ENCODE measurements at regions not wholly inside any gene's neighbourhood (a gene's known extent, or its start where the extent isn't known, plus 50 kb on each side); places are given as distances from the start of the nearest gene placed in this dataset.
A peak's percentile ranks its signal among the peaks of the same experiment; 100 is the strongest.

DNA sequence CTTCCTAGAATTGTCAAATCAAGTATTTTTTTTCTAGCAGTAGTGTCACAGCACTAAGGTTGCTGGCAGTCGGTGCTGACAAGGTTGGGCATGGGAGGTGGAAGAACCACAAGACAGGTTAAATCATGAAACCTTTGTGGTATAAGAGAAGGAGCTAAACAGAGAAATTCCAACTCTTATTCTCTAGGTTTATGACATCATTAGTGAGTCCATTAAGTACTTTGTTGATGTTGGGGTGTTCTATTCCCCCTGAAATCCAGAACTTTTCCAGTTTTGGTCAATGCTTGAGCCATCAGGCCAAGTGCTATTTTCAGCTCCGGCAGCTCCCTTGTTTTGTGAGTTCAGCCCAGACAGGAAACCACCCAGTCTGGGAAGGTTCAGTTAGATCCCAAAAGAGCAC, 206.0 kb upstream of the SOX9 start:
- TF ChIP-seq, protein P1, sequence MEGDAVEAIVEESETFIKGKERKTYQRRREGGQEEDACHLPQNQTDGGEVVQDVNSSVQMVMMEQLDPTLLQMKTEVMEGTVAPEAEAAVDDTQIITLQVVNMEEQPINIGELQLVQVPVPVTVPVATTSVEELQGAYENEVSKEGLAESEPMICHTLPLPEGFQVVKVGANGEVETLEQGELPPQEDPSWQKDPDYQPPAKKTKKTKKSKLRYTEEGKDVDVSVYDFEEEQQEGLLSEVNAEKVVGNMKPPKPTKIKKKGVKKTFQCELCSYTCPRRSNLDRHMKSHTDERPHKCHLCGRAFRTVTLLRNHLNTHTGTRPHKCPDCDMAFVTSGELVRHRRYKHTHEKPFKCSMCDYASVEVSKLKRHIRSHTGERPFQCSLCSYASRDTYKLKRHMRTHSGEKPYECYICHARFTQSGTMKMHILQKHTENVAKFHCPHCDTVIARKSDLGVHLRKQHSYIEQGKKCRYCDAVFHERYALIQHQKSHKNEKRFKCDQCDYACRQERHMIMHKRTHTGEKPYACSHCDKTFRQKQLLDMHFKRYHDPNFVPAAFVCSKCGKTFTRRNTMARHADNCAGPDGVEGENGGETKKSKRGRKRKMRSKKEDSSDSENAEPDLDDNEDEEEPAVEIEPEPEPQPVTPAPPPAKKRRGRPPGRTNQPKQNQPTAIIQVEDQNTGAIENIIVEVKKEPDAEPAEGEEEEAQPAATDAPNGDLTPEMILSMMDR (IDR thresholded peaks at IDR 0.05; ENCODE audit: low read depth, low read length, missing control alignments): no peak
- no peak for DNase-seq (ENCODE audit: low read depth)
- H3K4me3 ChIP-seq (ENCODE audit: low read depth, low read length): no peak overlapping the region
- in situ Hi-C loops (cut with HindIII; ENCODE audit: low sequenced_read_pairs): no loop called here

DNA sequence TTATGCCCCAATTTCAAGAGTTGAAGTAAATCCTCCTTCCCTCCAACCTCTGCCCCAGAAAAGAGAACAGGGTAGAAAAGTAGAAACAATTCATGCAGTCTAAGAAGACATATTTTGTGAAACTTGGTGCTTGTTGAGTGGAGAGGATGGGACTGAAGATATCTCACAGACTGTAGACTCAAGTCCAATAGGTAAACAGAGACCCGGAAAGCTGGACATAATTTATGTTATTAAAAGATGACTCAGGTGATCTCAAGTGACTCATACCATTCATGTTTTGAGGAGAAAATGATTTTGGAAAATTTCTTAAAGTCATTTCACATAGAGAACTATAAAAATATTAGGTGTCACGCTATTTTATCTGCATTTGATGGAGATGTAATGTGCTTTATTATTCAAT, 203.1 kb upstream of the SOX9 start:
- no peak for DNase-seq (ENCODE audit: low read depth)
- TF ChIP-seq, protein P1 (IDR thresholded peaks at IDR 0.05; ENCODE audit: low read depth, low read length, missing control alignments): no peak
- no peak overlapping the region for H3K4me3 ChIP-seq (ENCODE audit: low read depth, low read length)
- in situ Hi-C loops (cut with HindIII; ENCODE audit: low sequenced_read_pairs): no loop called here

DNA sequence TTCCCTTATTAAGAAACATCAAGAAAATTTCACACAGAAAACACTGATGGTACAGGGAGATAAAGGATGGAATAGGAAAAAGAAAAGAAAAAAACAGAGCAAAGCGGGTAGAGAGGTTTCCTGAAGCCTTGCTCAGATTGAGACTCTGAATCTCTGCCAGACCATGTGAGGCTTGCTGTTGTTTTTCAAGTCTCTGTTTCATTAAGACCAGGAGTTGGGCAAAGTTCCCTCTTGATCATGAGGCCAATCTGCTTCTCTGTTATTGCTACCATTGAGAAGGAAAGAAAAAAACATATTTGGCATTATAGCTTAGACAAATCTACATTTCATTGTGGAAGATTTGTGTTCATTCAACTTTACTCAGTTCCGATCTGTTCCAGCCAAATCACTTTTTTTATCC, 201.6 kb upstream of the SOX9 start:
- TF ChIP-seq, protein P1 (IDR thresholded peaks at IDR 0.05; ENCODE audit: low read depth, low read length, missing control alignments): no peak
- in situ Hi-C loops (cut with HindIII; ENCODE audit: low sequenced_read_pairs): no loop called here
- DNase-seq (ENCODE audit: low read depth): no peak
- no peak overlapping the region for H3K4me3 ChIP-seq (ENCODE audit: low read depth, low read length)

DNA sequence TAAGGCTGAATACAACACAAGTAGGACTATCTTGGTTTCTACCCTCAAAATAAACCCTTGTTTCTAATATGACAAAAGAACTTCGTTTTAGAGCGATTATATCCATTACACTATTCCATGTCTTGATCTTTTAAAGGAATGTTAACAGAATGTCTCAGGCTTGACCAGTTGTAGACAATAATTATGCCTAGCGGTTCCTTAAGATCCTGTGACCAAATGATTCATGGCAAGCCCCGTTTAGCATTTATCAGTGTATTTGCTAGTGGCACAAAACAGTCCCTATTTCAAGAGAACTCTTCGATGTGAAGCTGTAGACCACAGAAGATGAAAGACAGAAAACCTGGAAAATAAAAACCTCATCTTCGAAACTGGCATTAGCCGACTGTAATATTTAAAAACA, 200.9 kb upstream of the SOX9 start:
- TF ChIP-seq, protein P1 (IDR thresholded peaks at IDR 0.05; ENCODE audit: low read depth, low read length, missing control alignments): no peak
- no peak overlapping the region for H3K4me3 ChIP-seq (ENCODE audit: low read depth, low read length)
- in situ Hi-C loops (cut with HindIII; ENCODE audit: low sequenced_read_pairs): no loop called here
- DNase-seq (ENCODE audit: low read depth): no peak

- in situ Hi-C loops (cut with HindIII; ENCODE audit: low sequenced_read_pairs): no loop called here
- DNase-seq (ENCODE audit: low read depth): no peak
- H3K4me3 ChIP-seq (ENCODE audit: low read depth, low read length): no peak overlapping the region
- TF ChIP-seq, protein P1 (IDR thresholded peaks at IDR 0.05; ENCODE audit: low read depth, low read length, missing control alignments): no peak
Observed at GRCh38 chr17:71921796-71922195, 199.0 kb upstream of the SOX9 start.

- peak; percentile 59 for DNase-seq (ENCODE audit: low read depth)
- TF ChIP-seq, protein P1 (IDR thresholded peaks at IDR 0.05; ENCODE audit: low read depth, low read length, missing control alignments): no peak
- in situ Hi-C loops (cut with HindIII; ENCODE audit: low sequenced_read_pairs): no loop called here
- no peak overlapping the region for H3K4me3 ChIP-seq (ENCODE audit: low read depth, low read length)
Observed at GRCh38 chr17:71922439-71922838, 198.4 kb upstream of the SOX9 start.

All from astrocyte of the cerebellum (primary cell).